GM12878 (cell line): ENCODE measurements at regions not wholly inside any gene's neighbourhood (a gene's known extent, or its start where the extent isn't known, plus 50 kb on each side); places are given as distances from the start of the nearest gene placed in this dataset. TPM values are rescaled to one million over a fixed set of nuclear protein-coding genes. Genes with fewer than 3 reads are reported as not detected.

Source experiments
- ATAC-seq: fragments of 200-7000 bp; cut with Tn5 transposase; 3 replicates; pipeline ENCODE4 v1.9.1; 2020; ENCODE audit warnings: mild to moderate bottlenecking, moderate library complexity
- BruUV-seq: library from RNA; stranded (reverse); fragments of 400-500 nt; replicated peaks from 2 replicates; lab custom pipeline; 2021; lab: Mats Ljungman, UMichigan
- CTCF ChIA-PET: fragments of 300-600 bp; sonication (Branson Sonifier 250); formaldehyde crosslinking; extraction: SDS; loops from one replicate; lab custom pipeline; 2021; ENCODE audit warnings: inconsistent platforms; lab: Yijun Ruan, JAX
- POLR2A ChIA-PET: fragments of 350-600 bp; formaldehyde crosslinking; extraction: SDS; loops from one replicate; lab custom pipeline; 2021; ENCODE audit warnings: inconsistent platforms; lab: Charles Lee
- RAD21 ChIA-PET: fragments of 300-600 bp; sonication (Branson Sonifier 250); formaldehyde crosslinking; loops from one replicate; lab custom pipeline; 2023; ENCODE audit warnings: antibody characterized with exemption; ENCODE audit not compliant: unreplicated experiment; lab: Charles Lee
- SMC1A ChIA-PET: fragments of 300-600 bp; sonication (Branson Sonifier 250); formaldehyde crosslinking; loops from one replicate; lab custom pipeline; 2023; ENCODE audit not compliant: unreplicated experiment, uncharacterized antibody; lab: Charles Lee
- DNase-seq: peaks from one replicate; pipeline ENCODE4 v3.0.0-alpha.2; 2011; ENCODE audit warnings: low read depth, low spot score
- FAIRE-seq: peaks from 3 replicates; lab custom pipeline; 2011; peaks lifted over from hg19 to GRCh38; lab: Jason Lieb, UNC
- H2AFZ ChIP-seq: 2 replicates; pipeline ENCODE4 v1.6.0; 2011; ENCODE audit warnings: low read depth, low read length, control low read depth; ENCODE audit not compliant: control insufficient read depth
- H3K27ac ChIP-seq: 2 replicates; pipeline ENCODE4 v1.5.1; 2011; ENCODE audit warnings: control low read depth; ENCODE audit not compliant: control insufficient read depth, insufficient read depth
- H3K27me3 ChIP-seq, 2 experiments: replicated peaks in 1 of 2; 2 replicates each; pipeline versions ENCODE4 v1.6.0 to v1.6.1; 2011; ENCODE audit warnings: low read length in 1 of 2; ENCODE audit not compliant: control insufficient read depth in 2 of 2, insufficient read depth in 2 of 2
- H3K36me3 ChIP-seq, 2 experiments: 2 replicates each; pipeline ENCODE4 v1.5.1; 2011; ENCODE audit warnings: low read length in 1 of 2; ENCODE audit not compliant: control insufficient read depth in 2 of 2, insufficient read depth in 2 of 2
- H3K4me1 ChIP-seq: 2 replicates; pipeline ENCODE4 v1.6.1; 2011; ENCODE audit warnings: mild to moderate bottlenecking, low read length, moderate library complexity, mixed read lengths; ENCODE audit not compliant: control insufficient read depth, insufficient read depth
- H3K4me2 ChIP-seq: 2 replicates; pipeline ENCODE4 v1.6.0; 2011; ENCODE audit warnings: control low read depth; ENCODE audit not compliant: control insufficient read depth, insufficient read depth
- H3K4me3 ChIP-seq: fragments of 200-600 bp; sonication (generic); 2 replicates; pipeline ENCODE4 v1.5.1; 2016
- H3K79me2 ChIP-seq: 2 replicates; pipeline ENCODE4 v1.6.0; 2011; ENCODE audit warnings: low read length; ENCODE audit not compliant: control insufficient read depth, insufficient read depth
- H3K9ac ChIP-seq: 2 replicates; pipeline ENCODE4 v1.8.0; 2011; ENCODE audit warnings: low read length, control low read depth, mixed read lengths; ENCODE audit not compliant: control insufficient read depth, insufficient read depth
- H3K9me3 ChIP-seq: replicated peaks from 3 replicates; pipeline ENCODE4 v1.5.1; 2011; ENCODE audit warnings: mild to moderate bottlenecking, low read length; ENCODE audit not compliant: control insufficient read depth, insufficient read depth
- H4K20me1 ChIP-seq: 2 replicates; pipeline ENCODE4 v1.6.0; 2011; ENCODE audit not compliant: control insufficient read depth, insufficient read depth
- ATF7 ChIP-seq: fragments of 450-650 bp; IDR thresholded peaks from 2 replicates; pipeline ENCODE4 v1.6.1; 2016; ENCODE audit warnings: low read depth, mild to moderate bottlenecking
- GATAD2B ChIP-seq: fragments of 450-650 bp; conservative IDR thresholded peaks from 2 replicates; pipeline ENCODE4 v1.6.1; 2017; ENCODE audit warnings: low read depth, mild to moderate bottlenecking, moderate library complexity
- WGBS: methylation state at CpG from one replicate; pipeline ENCODE4 v1.1.6; 2016; ENCODE audit warnings: low lambda C conversion rate; ENCODE audit not compliant: insufficient replicate concordance, insufficient coverage; ENCODE audit errors: missing lambda C conversion rate; 5-methylcytosine and 5-hydroxymethylcytosine counted together
- in situ Hi-C: fragments of 300-500 bp; cut with MboI; formaldehyde crosslinking; loops from 9 replicates; pipeline ENCODE4 v1.14.3; 2018; ENCODE audit warnings: mixed read lengths
- intact Hi-C: fragments of 100-400 bp; cut with micrococcal nuclease; formaldehyde crosslinking; loops from one replicate; pipeline ENCODE4 v1.14.2; 2022; ENCODE audit not compliant: unreplicated experiment
- microRNA-seq: library from miRNA; unstranded; fragments of <30 nt; microRNA quantifications from one replicate; pipeline ENCODE4, GENCODE V29; 2018
- small RNA-seq: library from RNA; depleted of rRNA; stranded (forward); fragments of <200 nt; gene quantifications from one replicate; pipeline ENCODE3, GENCODE V24; 2014
- TF ChIP-seq, protein P1 (sequence below): fragments of 450-650 bp; IDR thresholded peaks from 2 replicates; pipeline ENCODE4 v1.6.1; 2017; ENCODE audit warnings: mild to moderate bottlenecking, low read depth, inconsistent platforms; ENCODE audit not compliant: poor library complexity, severe bottlenecking
- TF ChIP-seq, protein P2 (sequence below): fragments of 450-650 bp; conservative IDR thresholded peaks from 2 replicates; pipeline ENCODE4 v1.6.1; 2017; ENCODE audit warnings: mild to moderate bottlenecking, moderate library complexity

DNA sequence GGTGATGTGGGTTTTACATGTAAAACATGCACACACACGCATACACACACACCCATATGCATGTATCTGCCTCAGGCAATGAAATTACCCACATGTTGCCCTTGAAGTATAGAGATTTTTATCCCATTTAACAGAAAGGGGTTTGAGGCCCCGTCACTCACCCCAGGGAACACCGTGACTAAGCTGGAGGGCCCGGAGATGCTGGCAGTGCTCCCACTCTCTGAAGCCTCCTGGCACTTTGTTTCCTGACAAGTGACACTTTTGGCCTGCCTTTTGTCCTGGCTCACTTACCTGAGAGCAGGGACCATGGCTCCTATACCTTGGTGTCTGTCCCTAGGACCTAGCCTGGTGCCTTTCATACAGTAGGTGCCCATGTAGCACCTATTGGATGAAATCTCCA lies 50.0 kb upstream of the TNRC6C start:
- ChIA-PET SMC1A (no interaction called here), RAD21 (no interaction called here), POLR2A (no interaction called here), CTCF (interaction anchor here (1.0 kb wide), 1 partner anchor 8 kb away, joined by 3 read pairs; no protein-coding TSS in a partner anchor)
- no peaks in the 10 kb centered on the region for H4K20me1 ChIP-seq
- no peaks in the 10 kb centered on the region for H3K4me1 ChIP-seq
- FAIRE-seq (no peak), DNase-seq (no peak), ATAC-seq (no peak)
- no peak overlapping the region for H2AFZ ChIP-seq
- intact Hi-C loops (no loop called here), in situ Hi-C loops (no loop called here)
- peaks cover 0 to 1% of the 10 kb centered on the region in 2 experiments; a peak in 3 of 4 replicates for H3K27me3 ChIP-seq
- TF ChIP-seq, protein P1, sequence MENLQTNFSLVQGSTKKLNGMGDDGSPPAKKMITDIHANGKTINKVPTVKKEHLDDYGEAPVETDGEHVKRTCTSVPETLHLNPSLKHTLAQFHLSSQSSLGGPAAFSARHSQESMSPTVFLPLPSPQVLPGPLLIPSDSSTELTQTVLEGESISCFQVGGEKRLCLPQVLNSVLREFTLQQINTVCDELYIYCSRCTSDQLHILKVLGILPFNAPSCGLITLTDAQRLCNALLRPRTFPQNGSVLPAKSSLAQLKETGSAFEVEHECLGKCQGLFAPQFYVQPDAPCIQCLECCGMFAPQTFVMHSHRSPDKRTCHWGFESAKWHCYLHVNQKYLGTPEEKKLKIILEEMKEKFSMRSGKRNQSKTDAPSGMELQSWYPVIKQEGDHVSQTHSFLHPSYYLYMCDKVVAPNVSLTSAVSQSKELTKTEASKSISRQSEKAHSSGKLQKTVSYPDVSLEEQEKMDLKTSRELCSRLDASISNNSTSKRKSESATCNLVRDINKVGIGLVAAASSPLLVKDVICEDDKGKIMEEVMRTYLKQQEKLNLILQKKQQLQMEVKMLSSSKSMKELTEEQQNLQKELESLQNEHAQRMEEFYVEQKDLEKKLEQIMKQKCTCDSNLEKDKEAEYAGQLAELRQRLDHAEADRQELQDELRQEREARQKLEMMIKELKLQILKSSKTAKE = no peak
- TF ChIP-seq ATF7 (no peak), GATAD2B (no peak)
- TF ChIP-seq, protein P2, sequence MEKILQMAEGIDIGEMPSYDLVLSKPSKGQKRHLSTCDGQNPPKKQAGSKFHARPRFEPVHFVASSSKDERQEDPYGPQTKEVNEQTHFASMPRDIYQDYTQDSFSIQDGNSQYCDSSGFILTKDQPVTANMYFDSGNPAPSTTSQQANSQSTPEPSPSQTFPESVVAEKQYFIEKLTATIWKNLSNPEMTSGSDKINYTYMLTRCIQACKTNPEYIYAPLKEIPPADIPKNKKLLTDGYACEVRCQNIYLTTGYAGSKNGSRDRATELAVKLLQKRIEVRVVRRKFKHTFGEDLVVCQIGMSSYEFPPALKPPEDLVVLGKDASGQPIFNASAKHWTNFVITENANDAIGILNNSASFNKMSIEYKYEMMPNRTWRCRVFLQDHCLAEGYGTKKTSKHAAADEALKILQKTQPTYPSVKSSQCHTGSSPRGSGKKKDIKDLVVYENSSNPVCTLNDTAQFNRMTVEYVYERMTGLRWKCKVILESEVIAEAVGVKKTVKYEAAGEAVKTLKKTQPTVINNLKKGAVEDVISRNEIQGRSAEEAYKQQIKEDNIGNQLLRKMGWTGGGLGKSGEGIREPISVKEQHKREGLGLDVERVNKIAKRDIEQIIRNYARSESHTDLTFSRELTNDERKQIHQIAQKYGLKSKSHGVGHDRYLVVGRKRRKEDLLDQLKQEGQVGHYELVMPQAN = no peak
- no peak overlapping the region for H3K27ac ChIP-seq
- no peaks in the 10 kb centered on the region for H3K36me3 ChIP-seq
- no peak overlapping the region for H3K4me3 ChIP-seq
- no peaks in the 10 kb centered on the region for H3K9me3 ChIP-seq
- WGBS = 51% methylated on average over 4 of the region's 4 CpGs
- no peak overlapping the region for H3K9ac ChIP-seq
- BruUV-seq = no TSS peak
- H3K4me2 ChIP-seq = no peak overlapping the region
- H3K79me2 ChIP-seq = no peaks in the 10 kb centered on the region

Small RNA genes in the stretch of these regions (microRNA-seq; reads per million reads assigned to microRNA genes)
- gene MIR4316 = not detected

Small RNA genes in the stretch of these regions (small RNA-seq; reads per million reads assigned to genes)
- gene MIR4316 = not detected
- not detected for gene RF00019
